Epithelial cell of proximal tubule (primary cell): ENCODE measurements at regions not wholly inside any gene's neighbourhood (a gene's known extent, or its start where the extent isn't known, plus 50 kb on each side); places are given as distances from the start of the nearest gene placed in this dataset.
"Not testable (repeated sequence)": the region's sequence is repeated elsewhere in the genome, so short reads cannot be mapped to it uniquely, and the experiment has no call there.

Source experiments
- DNase-seq: peaks from one replicate; pipeline ENCODE4 v3.0.0-alpha.2; 2011; ENCODE audit warnings: low read depth
- H3K4me3 ChIP-seq: 2 replicates; pipeline ENCODE4 v1.5.1; 2011; ENCODE audit warnings: low read depth, mild to moderate bottlenecking, low read length
- TF ChIP-seq, protein P1 (sequence below): conservative IDR thresholded peaks from 2 replicates; pipeline ENCODE4 v1.5.1; 2012; ENCODE audit warnings: low read depth, mild to moderate bottlenecking, low read length

DNA sequence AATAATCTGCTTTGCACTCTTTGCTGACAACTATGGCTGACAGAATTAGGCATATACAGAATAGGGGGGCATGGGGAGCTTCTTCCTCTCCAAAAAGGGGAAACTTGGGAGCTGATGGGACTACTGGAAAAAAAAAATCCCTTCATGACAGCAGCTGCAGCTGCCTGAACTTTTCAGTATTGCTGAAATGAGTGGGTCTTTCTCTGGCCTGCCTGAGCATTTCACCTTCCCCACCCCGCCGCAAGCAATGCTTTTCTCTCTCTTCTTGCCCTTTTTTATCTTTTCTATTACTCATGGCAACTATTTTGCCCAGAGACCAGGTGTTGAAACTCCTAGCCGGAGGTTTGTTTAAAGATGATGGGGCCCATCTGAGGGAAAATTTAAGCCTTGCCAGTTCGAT, 244.9 kb downstream of the SEMA3D start:
- TF ChIP-seq, protein P1, sequence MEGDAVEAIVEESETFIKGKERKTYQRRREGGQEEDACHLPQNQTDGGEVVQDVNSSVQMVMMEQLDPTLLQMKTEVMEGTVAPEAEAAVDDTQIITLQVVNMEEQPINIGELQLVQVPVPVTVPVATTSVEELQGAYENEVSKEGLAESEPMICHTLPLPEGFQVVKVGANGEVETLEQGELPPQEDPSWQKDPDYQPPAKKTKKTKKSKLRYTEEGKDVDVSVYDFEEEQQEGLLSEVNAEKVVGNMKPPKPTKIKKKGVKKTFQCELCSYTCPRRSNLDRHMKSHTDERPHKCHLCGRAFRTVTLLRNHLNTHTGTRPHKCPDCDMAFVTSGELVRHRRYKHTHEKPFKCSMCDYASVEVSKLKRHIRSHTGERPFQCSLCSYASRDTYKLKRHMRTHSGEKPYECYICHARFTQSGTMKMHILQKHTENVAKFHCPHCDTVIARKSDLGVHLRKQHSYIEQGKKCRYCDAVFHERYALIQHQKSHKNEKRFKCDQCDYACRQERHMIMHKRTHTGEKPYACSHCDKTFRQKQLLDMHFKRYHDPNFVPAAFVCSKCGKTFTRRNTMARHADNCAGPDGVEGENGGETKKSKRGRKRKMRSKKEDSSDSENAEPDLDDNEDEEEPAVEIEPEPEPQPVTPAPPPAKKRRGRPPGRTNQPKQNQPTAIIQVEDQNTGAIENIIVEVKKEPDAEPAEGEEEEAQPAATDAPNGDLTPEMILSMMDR = no peak
- no peak overlapping the region for H3K4me3 ChIP-seq
- no peak for DNase-seq

DNA sequence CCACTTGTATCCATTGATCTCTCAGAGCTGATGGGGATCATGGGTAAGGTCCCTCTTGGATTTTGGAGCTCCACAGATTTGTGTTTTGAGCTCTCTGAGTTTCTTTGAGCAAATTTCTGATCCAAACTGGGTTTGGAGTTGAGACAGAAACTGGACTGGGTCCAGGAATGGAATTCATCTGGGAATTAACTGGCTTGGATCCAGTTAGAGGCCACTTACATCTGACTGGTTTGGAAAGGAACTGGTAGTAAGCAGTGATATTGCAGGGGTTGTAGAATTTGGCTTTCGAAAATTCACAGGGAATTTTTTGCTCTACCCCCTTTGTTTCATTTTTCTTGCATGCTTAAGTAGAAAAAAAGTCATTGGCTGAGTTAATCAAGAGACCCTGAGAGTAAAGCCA, 245.6 kb downstream of the SEMA3D start:
- TF ChIP-seq, protein P1 = no peak
- DNase-seq = no peak
- no peak overlapping the region for H3K4me3 ChIP-seq

DNA sequence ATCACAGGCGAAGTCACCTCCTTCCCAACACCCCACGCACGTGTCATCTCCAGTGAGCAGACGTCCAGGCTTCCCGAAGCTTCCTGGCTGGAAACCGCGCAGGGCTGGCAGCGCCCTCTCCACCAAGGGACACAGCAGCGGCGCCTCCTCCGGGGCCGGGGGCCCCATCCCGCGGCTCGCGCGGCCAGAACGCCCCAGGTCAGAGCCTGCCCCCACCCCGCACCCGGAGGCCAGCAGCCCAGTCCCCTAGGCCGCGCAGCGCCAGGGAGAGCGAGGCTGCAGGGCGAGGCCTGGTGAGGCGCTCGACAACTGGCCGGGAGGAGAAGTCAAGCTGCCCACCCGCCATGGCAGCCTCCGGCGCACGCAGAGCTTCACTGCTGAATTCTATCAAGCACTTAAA, 247.0 kb downstream of the SEMA3D start:
- no peak for DNase-seq
- TF ChIP-seq, protein P1 = no peak
- peak overlapping the region; percentile 24 for H3K4me3 ChIP-seq

DNA sequence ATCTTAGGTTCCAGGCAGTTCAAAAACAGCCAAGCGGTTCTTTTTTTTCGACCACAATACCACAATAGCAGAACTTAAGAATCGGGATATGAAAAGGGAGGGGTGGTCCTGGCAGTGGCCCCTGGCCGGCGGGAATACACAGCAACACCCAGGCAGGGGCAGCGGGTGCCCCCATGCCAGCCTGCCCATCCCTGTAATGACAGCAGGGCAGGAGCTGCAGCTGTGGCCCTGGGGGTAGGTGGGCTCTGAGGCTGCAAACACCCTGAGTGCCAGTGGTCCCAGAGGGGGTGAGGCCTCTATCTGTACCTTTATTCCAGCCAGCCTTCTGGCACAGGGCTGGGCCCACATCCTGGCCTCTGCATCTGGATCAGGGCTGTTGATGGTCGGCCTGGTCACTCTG, 247.4 kb downstream of the SEMA3D start:
- no peak overlapping the region for H3K4me3 ChIP-seq
- no peak for DNase-seq
- TF ChIP-seq, protein P1 = no peak

DNA sequence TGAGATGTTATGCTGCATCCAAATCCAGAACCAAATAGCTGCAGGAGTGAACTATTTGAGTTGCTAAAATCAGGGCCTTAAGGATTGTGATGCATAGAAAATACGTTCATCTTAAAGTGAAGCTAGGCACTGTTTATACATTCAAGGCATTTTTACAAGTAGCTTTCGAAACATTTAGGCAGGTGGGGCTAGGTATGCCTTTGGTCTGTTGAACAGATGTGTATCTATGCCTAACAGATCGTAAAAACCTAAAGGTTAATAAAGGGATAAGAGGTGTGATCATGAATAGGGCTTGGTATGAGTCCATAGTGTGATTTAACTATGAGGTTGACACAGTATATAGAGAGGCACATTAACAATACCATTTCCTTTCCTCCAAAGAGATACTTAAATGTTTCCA, 262.5 kb downstream of the SEMA3D start:
- no peak overlapping the region for H3K4me3 ChIP-seq
- no peak for DNase-seq
- TF ChIP-seq, protein P1 = no peak

DNA sequence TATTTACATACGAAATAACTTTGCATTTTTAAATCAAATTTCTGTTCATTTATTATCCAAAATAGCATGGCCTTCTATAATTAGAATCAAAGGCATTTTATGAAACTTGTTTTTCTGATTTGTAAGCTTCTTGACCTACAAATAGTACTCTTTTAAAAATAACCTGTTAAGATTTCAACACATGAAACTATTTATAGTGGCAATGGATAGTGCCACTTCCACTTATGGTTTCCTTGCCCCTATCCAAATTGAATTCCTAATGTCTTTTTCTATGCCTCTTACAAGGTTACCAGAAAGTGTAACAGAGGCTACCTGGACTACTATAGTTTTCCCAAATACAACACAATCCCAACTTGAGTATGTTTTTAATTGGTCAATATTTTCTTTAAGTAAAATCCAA, 263.5 kb downstream of the SEMA3D start:
- no peak overlapping the region for H3K4me3 ChIP-seq
- TF ChIP-seq, protein P1 = no peak
- no peak for DNase-seq

DNA sequence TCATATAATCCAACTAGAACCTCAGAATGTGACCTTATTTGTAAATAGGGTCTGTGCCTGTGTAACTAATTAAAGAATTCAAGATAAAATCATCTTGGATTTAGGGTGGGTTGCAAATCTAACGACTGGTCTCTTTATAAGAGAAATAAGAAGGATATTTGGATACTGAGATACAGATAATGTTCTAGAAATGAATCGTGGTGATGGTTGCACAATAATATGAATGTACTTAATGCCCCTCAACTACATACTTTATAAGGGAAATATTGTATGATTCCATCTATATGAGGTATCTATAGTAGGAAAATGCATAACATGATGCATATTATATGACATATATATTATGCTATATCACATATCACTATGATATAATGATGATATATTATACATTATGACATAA, 265.7 kb downstream of the SEMA3D start:
- H3K4me3 ChIP-seq = no peak overlapping the region
- DNase-seq = no peak
- TF ChIP-seq, protein P1 = no peak

DNA sequence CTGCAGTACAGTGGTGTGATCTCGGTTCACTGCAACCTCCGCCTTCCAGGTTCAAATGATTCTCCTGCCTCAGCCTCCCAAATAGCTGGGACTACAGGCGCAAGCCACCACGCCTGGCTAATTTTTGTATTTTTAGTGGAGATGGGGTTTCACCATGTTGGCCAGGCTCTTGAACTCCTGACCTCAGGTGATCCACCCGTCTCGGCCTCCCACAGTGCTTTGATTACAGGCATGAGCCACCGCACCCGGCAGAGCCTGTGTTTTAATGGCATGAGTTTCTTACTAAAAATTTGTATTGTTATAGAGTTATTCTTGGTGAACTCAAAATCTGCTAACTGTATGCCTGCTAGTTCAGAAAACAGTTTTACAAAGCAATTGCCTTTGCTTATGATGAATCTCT, 269.9 kb downstream of the SEMA3D start:
- DNase-seq = not testable (repeated sequence)

More for the DNA sequence above, 269.9 kb downstream of the SEMA3D start:
- H3K4me3 ChIP-seq = not testable (repeated sequence)
